Fibroblast of mammary gland (primary cell): ENCODE measurements at regions not wholly inside any gene's neighbourhood (a gene's known extent, or its start where the extent isn't known, plus 50 kb on each side); places are given as distances from the start of the nearest gene placed in this dataset.

Source experiments
- DNase-seq: peaks from one replicate; pipeline ENCODE4 v3.0.0-alpha.2; 2010; ENCODE audit warnings: low read depth
- H3K4me3 ChIP-seq: 2 replicates; pipeline ENCODE4 v1.5.1; 2011; ENCODE audit warnings: low read depth, mild to moderate bottlenecking, low read length, moderate library complexity; ENCODE audit not compliant: control insufficient read depth
- CTCF ChIP-seq: conservative IDR thresholded peaks from 2 replicates; pipeline ENCODE4 v1.5.1; 2011; ENCODE audit warnings: low read depth, low read length, inconsistent platforms; ENCODE audit not compliant: control insufficient read depth, insufficient read depth

GRCh38 chr18:65365245-65365980 lies 385.4 kb upstream of the CDH7 start:
- DNase-seq: no peak
- no peak overlapping the region for H3K4me3 ChIP-seq
- no peak for TF ChIP-seq CTCF

- no peak for DNase-seq
- H3K4me3 ChIP-seq: no peak overlapping the region
- no peak for TF ChIP-seq CTCF
These were observed 386.7 kb upstream of the CDH7 start for GRCh38 chr18:65363911-65364632.

- H3K4me3 ChIP-seq: no peak overlapping the region
- TF ChIP-seq CTCF: no peak
- no peak for DNase-seq
These were observed 387.8 kb upstream of the CDH7 start for GRCh38 chr18:65363011-65363410.

GRCh38 chr18:65359479-65359878 lies 391.3 kb upstream of the CDH7 start:
- no peak overlapping the region for H3K4me3 ChIP-seq
- no peak for TF ChIP-seq CTCF
- DNase-seq: no peak

- H3K4me3 ChIP-seq: no peak overlapping the region
- TF ChIP-seq CTCF: no peak
- no peak for DNase-seq
These were observed 392.5 kb upstream of the CDH7 start for GRCh38 chr18:65358306-65358705.

- no peak for TF ChIP-seq CTCF
- no peak for DNase-seq
- H3K4me3 ChIP-seq: no peak overlapping the region
These were observed 398.6 kb upstream of the CDH7 start for GRCh38 chr18:65352186-65352585.
